Neural progenitor cell (in vitro differentiated cells): ENCODE measurements at regions not wholly inside any gene's neighbourhood (a gene's known extent, or its start where the extent isn't known, plus 50 kb on each side); places are given as distances from the start of the nearest gene placed in this dataset.
A peak's percentile ranks its signal among the peaks of the same experiment; 100 is the strongest.
"Not testable (repeated sequence)": the region's sequence is repeated elsewhere in the genome, so short reads cannot be mapped to it uniquely, and the experiment has no call there.

Source experiments
- DNase-seq: peaks from one replicate; pipeline ENCODE4 v3.0.0-alpha.2; 2016; ENCODE audit warnings: low spot score
- H2AFZ ChIP-seq: fragments of 200-600 bp; sonication (generic); replicated peaks from 2 replicates; pipeline ENCODE4 v1.6.1; 2016; ENCODE audit warnings: antibody characterized with exemption
- H3F3A ChIP-seq: fragments of 200-600 bp; sonication (generic); 2 replicates; pipeline ENCODE4 v1.6.1; 2016; ENCODE audit warnings: antibody characterized with exemption, low read depth
- H3K27ac ChIP-seq: fragments of 200-600 bp; sonication (generic); 2 replicates; pipeline ENCODE4 v1.5.1; 2016; ENCODE audit warnings: mild to moderate bottlenecking
- H3K27me3 ChIP-seq: fragments of 200-600 bp; sonication (generic); 2 replicates; pipeline ENCODE4 v1.6.1; 2016; ENCODE audit warnings: mild to moderate bottlenecking, moderate library complexity
- H3K36me3 ChIP-seq: fragments of 200-600 bp; sonication (generic); 2 replicates; pipeline ENCODE4 v1.5.1; 2016
- H3K4me1 ChIP-seq: fragments of 200-600 bp; sonication (generic); 2 replicates; pipeline ENCODE4 v1.6.1; 2016; ENCODE audit warnings: mixed run types
- H3K4me2 ChIP-seq: fragments of 200-600 bp; sonication (generic); 2 replicates; pipeline ENCODE4 v1.6.1; 2016
- H3K4me3 ChIP-seq: fragments of 200-600 bp; sonication (generic); 2 replicates; pipeline ENCODE4 v1.5.1; 2016
- H3K79me2 ChIP-seq: fragments of 200-600 bp; sonication (generic); 2 replicates; pipeline ENCODE4 v1.6.1; 2016; ENCODE audit warnings: low read depth
- H3K9ac ChIP-seq: fragments of 200-600 bp; sonication (generic); 2 replicates; pipeline ENCODE4 v1.6.1; 2016
- H3K9me3 ChIP-seq: fragments of 200-600 bp; sonication (generic); 2 replicates; pipeline ENCODE4 v1.5.1; 2016; ENCODE audit warnings: low read depth
- H4K20me1 ChIP-seq: fragments of 200-600 bp; sonication (generic); 2 replicates; pipeline ENCODE4 v1.6.1; 2016; ENCODE audit warnings: low read depth
- H3K27ac Mint-ChIP-seq: 3 replicates; pipeline ENCODE4 v1.8.0; 2021; ENCODE audit warnings: mixed read lengths
- H3K27me3 Mint-ChIP-seq: 2 replicates; pipeline ENCODE4 v1.8.0; 2022; ENCODE audit warnings: low read depth, mild to moderate bottlenecking, inconsistent platforms, moderate library complexity, mixed read lengths; ENCODE audit not compliant: insufficient read depth
- H3K36me3 Mint-ChIP-seq: 3 replicates; pipeline ENCODE4 v1.8.0; 2021; ENCODE audit warnings: mixed read lengths
- H3K4me1 Mint-ChIP-seq: 3 replicates; pipeline ENCODE4 v1.8.0; 2021; ENCODE audit warnings: mixed read lengths
- H3K4me3 Mint-ChIP-seq: 3 replicates; pipeline ENCODE4 v1.8.0; 2021; ENCODE audit warnings: mild to moderate bottlenecking, moderate library complexity, mixed read lengths
- H3K9me3 Mint-ChIP-seq: 3 replicates; pipeline ENCODE4 v1.8.0; 2020; ENCODE audit warnings: mixed read lengths
- EZH2 ChIP-seq: fragments of 200-600 bp; sonication (generic); IDR thresholded peaks from 2 replicates; pipeline ENCODE4 v1.6.1; 2017; ENCODE audit warnings: antibody characterized with exemption, mild to moderate bottlenecking, moderate library complexity
- EZH2phosphoT487 ChIP-seq: fragments of 200-600 bp; sonication (generic); IDR thresholded peaks from 2 replicates; pipeline ENCODE4 v1.6.1; 2017; ENCODE audit warnings: antibody characterized with exemption
- TF ChIP-seq, protein P1 (sequence below): fragments of 200-600 bp; sonication (generic); IDR thresholded peaks from 2 replicates; pipeline ENCODE4 v1.5.1; 2017; ENCODE audit warnings: antibody characterized with exemption, mild to moderate bottlenecking

DNA sequence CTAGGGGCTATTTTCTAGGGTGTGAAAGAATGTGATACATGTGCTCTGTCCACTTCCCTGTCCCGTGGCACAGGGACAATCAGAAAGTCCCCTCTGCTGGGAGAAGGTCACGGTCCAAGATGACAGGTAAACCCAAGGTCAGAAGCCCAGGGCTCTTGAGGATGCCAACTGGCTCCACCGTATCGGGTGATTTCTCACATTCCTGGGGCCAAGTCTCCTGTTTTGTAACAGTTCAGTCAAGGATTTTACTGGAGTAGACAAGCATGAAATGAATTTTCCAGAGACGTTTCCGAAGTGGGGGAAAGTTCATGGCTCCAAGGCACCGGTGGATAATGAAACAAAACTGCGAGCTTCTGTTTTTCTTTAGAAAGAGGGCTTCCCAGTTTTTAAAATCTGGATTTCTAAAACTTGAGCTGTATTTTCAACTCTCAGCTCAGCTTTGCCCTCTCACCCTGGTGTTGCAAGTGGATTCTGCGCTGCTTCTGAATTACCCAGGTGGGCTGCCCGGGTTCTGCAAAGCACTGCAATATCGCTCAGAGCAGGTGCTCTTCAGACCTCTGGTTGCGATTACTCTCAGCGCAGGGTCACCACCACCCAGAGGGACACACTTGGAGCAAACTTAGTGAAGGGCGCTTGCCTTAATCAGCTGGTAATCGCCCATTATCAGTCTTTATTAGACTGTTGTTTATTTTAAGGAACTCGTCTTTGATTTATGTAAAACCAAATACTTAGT is 64.4 kb upstream of the TMEM170B start:
- Histone ChIP-seq H3K79me2 (no peaks in the 10 kb centered on the region), H3K9ac (no peak overlapping the region)
- no peaks in the 10 kb centered on the region for H3K9me3 Mint-ChIP-seq

GRCh38 chr6:11471261-11471660 is 66.3 kb upstream of the TMEM170B start:
- no peak overlapping the region for H3K4me3 Mint-ChIP-seq
- H3K27ac Mint-ChIP-seq: peak overlapping the region; percentile 8
- H3K4me3 ChIP-seq: no peak overlapping the region
- H3K9me3 ChIP-seq: no peaks in the 10 kb centered on the region
- no peaks in the 10 kb centered on the region for H3K36me3 ChIP-seq
- H3K79me2 ChIP-seq: no peaks in the 10 kb centered on the region
- H3K9me3 Mint-ChIP-seq: no peaks in the 10 kb centered on the region
- no peaks in the 10 kb centered on the region for H3K36me3 Mint-ChIP-seq
- peak overlapping the region; percentile 22 for H2AFZ ChIP-seq
- no peak overlapping the region for H3K9ac ChIP-seq
- H3F3A ChIP-seq: no peaks in the 10 kb centered on the region
- no peak for DNase-seq
- peaks cover 2% of the 10 kb centered on the region for H3K27me3 Mint-ChIP-seq
- no peaks in the 10 kb centered on the region for H3K27me3 ChIP-seq
- H3K4me2 ChIP-seq: no peak overlapping the region
- H3K4me1 Mint-ChIP-seq: peaks cover 6% of the 10 kb centered on the region
- H4K20me1 ChIP-seq: no peaks in the 10 kb centered on the region
- H3K27ac ChIP-seq: no peak overlapping the region
- TF ChIP-seq EZH2phosphoT487: no peak
- no peak for TF ChIP-seq EZH2
- TF ChIP-seq, protein P1, sequence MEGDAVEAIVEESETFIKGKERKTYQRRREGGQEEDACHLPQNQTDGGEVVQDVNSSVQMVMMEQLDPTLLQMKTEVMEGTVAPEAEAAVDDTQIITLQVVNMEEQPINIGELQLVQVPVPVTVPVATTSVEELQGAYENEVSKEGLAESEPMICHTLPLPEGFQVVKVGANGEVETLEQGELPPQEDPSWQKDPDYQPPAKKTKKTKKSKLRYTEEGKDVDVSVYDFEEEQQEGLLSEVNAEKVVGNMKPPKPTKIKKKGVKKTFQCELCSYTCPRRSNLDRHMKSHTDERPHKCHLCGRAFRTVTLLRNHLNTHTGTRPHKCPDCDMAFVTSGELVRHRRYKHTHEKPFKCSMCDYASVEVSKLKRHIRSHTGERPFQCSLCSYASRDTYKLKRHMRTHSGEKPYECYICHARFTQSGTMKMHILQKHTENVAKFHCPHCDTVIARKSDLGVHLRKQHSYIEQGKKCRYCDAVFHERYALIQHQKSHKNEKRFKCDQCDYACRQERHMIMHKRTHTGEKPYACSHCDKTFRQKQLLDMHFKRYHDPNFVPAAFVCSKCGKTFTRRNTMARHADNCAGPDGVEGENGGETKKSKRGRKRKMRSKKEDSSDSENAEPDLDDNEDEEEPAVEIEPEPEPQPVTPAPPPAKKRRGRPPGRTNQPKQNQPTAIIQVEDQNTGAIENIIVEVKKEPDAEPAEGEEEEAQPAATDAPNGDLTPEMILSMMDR: no peak
- H3K4me1 ChIP-seq: no peaks in the 10 kb centered on the region

More for the DNA sequence above, 64.4 kb upstream of the TMEM170B start:
- TF ChIP-seq EZH2phosphoT487 (no peak), EZH2 (no peak)
- TF ChIP-seq, protein P1: no peak
- no peak overlapping the region for H2AFZ ChIP-seq
- Mint-ChIP-seq H3K4me1 (peaks cover 6% of the 10 kb centered on the region), H3K4me3 (no peak overlapping the region), H3K27ac (no peak overlapping the region), H3K36me3 (no peaks in the 10 kb centered on the region), H3K27me3 (peaks cover 2% of the 10 kb centered on the region)
- H3F3A ChIP-seq: no peaks in the 10 kb centered on the region
- no peak overlapping the region for H3K4me2 ChIP-seq
- no peaks in the 10 kb centered on the region for H3K4me1 ChIP-seq
- no peaks in the 10 kb centered on the region for H4K20me1 ChIP-seq
- no peaks in the 10 kb centered on the region for H3K27me3 ChIP-seq
- no peaks in the 10 kb centered on the region for H3K9me3 ChIP-seq
- no peak for DNase-seq
- H3K27ac ChIP-seq: no peak overlapping the region
- no peak overlapping the region for H3K4me3 ChIP-seq
- H3K36me3 ChIP-seq: no peaks in the 10 kb centered on the region

GRCh38 chr6:11469684-11470083 is 67.9 kb upstream of the TMEM170B start:
- no peak for DNase-seq
- H3K27me3 Mint-ChIP-seq: peaks cover 4% of the 10 kb centered on the region
- Histone ChIP-seq H3K4me3 (no peak overlapping the region), H3F3A (no peaks in the 10 kb centered on the region), H4K20me1 (no peaks in the 10 kb centered on the region), H3K36me3 (no peaks in the 10 kb centered on the region), H3K9ac (no peak overlapping the region), H3K27ac (no peak overlapping the region), H3K79me2 (no peaks in the 10 kb centered on the region), H3K4me1 (no peaks in the 10 kb centered on the region), H3K9me3 (no peaks in the 10 kb centered on the region), H3K4me2 (no peak overlapping the region), H2AFZ (no peak overlapping the region), H3K27me3 (no peaks in the 10 kb centered on the region)
- H3K9me3 Mint-ChIP-seq: no peaks in the 10 kb centered on the region
- H3K27ac Mint-ChIP-seq: no peak overlapping the region
- H3K4me3 Mint-ChIP-seq: no peak overlapping the region
- peaks cover 5% of the 10 kb centered on the region for H3K4me1 Mint-ChIP-seq
- TF ChIP-seq, protein P1: no peak
- TF ChIP-seq EZH2phosphoT487 (no peak), EZH2 (no peak)
- no peaks in the 10 kb centered on the region for H3K36me3 Mint-ChIP-seq

DNA sequence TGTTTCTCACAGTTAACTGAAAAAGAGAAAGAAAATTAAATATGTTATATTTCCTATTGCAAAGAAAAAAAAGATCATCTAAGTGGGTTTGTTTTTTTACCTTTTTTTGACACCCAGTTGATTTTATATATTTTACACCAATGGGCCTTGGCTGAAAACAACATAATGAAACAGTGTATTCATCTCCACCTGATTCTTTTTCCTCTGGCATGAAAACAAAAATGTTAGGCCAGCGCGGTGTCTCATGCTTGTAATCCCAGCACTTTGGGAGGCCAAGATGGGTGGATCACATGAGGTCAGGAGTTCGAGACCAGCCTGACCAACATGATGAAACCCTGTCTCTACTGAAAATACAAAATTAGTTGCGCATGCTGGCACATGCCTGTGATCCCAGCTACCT is 69.3 kb upstream of the TMEM170B start:
- H3K36me3 ChIP-seq, H3K4me3 ChIP-seq, DNase-seq, H3K36me3 Mint-ChIP-seq, H3K4me1 Mint-ChIP-seq, H3K9me3 ChIP-seq, H3F3A ChIP-seq, H4K20me1 ChIP-seq, H3K4me3 Mint-ChIP-seq, H3K4me2 ChIP-seq, H3K27me3 ChIP-seq, H3K9me3 Mint-ChIP-seq, H3K4me1 ChIP-seq, H3K27ac ChIP-seq, H3K79me2 ChIP-seq, H3K27ac Mint-ChIP-seq, H3K27me3 Mint-ChIP-seq, H3K9ac ChIP-seq, H2AFZ ChIP-seq: not testable (repeated sequence)
